Eye (tissue), 1 donor: ENCODE measurements at regions not wholly inside any gene's neighbourhood (a gene's known extent, or its start where the extent isn't known, plus 50 kb on each side); places are given as distances from the start of the nearest gene placed in this dataset.

Source experiments
- DNase-seq: peaks from one replicate; pipeline ENCODE4 v3.0.0-alpha.2; 2015

- no peak for DNase-seq
Observed at GRCh38 chr2:118557791-118558190, 289.7 kb downstream of the EN1 start.

GRCh38 chr2:118557016-118557415 is 290.4 kb downstream of the EN1 start:
- no peak for DNase-seq

- no peak for DNase-seq
Observed at GRCh38 chr2:118554616-118555015, 292.8 kb downstream of the EN1 start.

DNA sequence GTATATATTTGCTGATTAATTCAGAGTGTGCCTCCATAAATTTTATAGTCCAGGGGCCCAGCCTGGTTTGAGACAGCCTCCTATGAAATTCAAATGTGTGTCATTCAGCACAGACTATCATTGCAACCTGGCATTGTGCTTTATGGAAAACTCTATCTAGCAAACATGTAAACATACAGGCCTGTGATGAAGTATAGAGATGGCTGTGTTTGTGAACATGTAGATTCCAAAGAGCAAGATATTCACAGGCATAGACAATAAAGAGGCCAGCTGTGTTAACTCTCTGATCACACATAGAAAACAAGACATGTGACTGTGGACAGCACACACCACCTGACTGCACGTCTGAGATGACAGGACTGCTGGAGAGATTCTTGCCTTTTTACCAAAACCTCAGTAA is 297.9 kb downstream of the EN1 start:
- DNase-seq: no peak

DNA sequence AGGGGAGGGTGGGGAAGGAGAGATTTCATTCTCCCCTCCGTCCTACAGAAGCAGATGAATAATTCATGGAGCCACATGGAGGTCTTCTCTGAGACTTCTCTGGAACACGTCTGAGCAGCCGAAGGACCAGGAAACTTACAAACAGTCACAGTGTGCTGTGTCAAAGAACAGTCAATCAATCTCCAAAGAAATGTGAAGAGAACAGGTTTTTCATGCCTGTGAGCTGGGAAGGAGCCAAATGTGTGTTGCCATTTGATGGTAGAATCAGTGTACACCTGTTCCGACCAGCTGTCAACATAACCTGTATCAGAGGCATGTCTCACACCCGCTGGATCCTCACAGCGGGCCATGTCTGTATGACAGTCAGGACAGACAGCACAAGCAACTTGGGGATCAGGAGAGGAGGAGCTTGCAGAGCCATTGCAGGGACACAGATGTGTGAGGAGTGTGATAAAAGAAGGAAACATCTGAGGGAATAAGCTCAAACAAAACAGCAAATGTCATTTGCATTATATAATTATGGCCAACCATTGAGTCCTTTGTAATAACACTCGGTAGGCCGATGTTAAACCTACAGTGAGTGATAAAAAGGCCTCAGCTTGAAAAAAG is 298.5 kb downstream of the EN1 start:
- DNase-seq: no peak

DNA sequence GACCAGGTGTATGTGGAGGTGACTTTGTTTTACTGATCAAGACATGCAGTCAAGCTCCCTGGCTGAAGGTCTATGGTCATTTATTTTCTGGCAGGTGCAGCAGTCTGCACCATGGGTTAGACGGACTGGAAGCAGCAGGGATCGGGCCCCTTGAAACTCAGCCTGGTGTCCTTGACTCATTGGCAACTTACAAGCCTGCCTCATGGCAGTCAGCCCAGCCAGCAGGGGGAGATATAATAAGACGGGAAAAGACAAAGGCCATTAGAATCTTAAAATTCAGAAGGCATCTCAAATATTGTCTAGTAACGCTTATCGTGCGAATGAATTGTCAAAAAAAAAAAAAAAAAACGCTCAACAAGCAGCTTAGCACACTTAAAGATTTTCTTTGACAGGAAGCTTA is 308.2 kb downstream of the EN1 start:
- DNase-seq: no peak

- no peak for DNase-seq
Observed at GRCh38 chr2:118536306-118536705, 311.1 kb downstream of the EN1 start.

DNA sequence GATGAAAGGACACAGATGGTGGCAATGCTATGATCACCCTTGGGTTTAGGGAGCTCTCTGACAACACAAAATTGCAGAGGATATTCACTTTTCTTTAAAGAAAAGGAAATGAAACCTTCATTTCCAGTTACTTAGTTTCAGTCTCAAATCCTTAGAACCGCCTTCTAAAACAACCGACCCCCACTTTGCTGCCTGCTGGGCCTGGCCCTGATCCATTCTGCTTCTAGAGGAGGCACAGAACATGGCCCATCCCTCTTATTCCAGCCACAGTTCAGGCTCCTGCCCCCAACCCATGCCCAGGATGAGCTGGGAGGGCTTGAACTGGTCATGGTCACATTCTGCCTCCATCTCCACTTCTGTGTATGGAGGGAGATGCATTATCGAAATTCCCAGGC is 311.6 kb downstream of the EN1 start:
- DNase-seq: no peak

DNA sequence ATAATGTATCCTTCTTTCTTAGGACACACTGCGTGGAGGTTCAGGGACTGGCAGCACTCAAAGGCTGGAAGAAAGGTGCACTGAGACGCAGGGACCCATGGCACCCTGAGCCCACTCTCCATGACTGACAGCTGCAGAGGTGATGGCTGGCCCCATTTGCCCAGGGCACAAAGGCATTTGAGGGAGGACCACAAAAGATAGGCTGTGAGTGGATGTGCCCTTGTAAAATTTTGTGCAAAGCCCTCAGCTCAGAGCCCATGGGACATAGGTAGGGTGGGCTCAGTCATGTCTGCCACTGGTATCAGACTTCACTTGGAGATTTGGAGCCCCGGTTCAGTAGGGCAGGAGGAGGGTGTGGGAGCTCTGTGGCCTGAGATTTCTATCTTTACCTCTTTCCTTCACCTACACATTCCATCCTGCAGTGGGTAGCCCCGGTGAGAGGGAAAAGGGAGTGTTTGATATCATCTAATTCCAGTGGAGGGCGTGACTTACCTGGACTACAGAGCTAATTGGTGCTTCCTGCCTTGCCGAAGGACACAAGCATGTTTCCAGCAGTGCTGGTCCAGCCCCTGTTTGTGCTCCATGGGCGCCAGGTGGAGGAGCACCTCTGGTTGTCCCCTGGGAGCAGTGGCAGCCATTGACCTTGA is 312.2 kb downstream of the EN1 start:
- no peak for DNase-seq

GRCh38 chr2:118530976-118531375 is 316.5 kb downstream of the EN1 start:
- DNase-seq: no peak

DNA sequence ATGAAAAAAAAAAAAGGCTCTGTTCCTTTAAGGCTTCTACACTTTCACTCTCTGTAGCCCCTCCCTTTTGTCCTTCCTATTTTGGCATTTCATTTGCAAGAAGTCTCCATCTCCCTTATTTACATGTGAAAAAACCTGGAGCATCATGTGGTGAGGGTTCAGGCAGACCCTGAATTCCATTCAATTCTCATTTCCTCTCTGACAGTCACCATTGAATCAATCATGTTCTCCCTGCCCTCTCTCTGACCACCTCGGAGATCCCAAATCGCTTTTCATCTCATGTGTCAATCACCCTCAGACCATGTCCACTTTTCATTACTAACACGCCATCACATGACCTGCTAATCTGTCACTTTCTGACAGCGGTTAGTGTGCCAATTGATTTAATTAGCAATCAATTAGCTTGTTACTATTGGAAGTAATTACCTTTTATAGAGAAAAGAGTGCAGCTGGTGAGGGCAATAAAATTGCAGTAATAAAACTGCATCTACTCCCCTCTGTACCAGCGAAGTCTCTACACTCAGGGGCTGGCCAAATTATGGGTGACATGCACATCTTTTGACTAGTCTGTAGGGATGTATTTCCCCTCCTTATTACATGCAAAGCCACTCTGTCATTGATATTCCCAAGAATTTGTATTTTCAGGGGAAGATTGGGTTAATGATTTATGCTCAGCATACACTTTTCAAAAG is 317.4 kb downstream of the EN1 start:
- DNase-seq: peak; percentile 29

GRCh38 chr2:118527571-118527970 is 319.9 kb downstream of the EN1 start:
- DNase-seq: no peak

GRCh38 chr2:118525346-118525745 is 322.1 kb downstream of the EN1 start:
- DNase-seq: no peak

DNA sequence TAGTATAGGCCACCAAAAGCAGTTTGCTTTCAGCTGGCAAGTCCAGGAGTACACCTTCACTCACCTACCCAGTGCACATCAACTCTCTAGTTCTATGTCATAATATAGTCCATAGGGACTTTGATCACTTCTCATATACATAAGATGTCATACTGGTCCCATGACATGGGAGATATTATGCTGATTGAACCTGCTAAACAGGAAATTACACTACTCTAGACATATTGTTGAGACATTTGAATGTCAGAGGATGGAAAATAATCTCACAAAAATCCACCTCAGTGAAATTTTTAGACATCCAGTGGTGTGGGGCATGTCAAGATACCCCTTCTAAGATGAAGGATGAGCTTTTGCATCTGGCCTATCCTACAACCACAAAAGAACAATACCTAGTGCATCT is 322.5 kb downstream of the EN1 start:
- DNase-seq: no peak

GRCh38 chr2:118523761-118524160 is 323.7 kb downstream of the EN1 start:
- DNase-seq: no peak

DNA sequence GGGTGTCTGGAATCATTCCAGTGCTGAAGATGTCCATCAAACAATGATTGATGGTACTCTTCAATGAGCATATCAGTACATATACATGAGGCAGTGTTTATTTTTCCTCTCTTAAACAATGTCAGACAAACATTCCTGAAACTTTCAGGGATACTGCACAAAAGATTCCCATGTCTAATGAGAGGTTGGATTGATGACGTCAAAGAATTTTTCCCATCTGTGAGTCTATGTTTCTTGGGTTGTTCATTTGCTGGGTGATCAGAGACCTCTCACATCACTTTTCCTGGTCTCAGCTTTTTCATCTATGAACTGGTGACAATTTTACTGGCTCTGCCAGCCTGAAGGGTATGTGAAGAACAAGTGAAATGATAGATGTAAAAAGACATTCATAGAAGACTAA is 325.5 kb downstream of the EN1 start:
- no peak for DNase-seq

GRCh38 chr2:118521272-118521671 is 326.2 kb downstream of the EN1 start:
- DNase-seq: no peak

GRCh38 chr2:118520246-118520645 is 327.2 kb downstream of the EN1 start:
- no peak for DNase-seq

DNA sequence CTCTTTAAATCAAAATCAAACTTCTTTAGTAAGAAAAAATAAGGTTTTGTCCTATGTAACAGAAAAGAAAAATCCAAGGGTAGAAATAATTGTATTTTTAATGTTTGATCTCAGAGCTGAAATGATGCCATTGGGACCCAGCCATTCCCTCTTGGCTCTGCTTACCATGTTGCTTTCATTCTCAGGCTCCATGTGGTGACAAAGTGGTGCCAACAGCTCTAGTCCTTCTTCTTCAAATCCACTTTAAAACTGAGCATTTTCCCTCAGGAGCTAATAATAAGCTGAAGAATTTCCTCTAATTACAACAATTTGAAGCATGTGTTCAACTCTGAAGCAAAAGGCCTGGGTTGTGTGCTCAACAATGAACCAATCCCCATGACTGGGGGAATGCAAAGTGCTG is 327.9 kb downstream of the EN1 start:
- DNase-seq: no peak

- peak; percentile 8 for DNase-seq
Observed at GRCh38 chr2:118510807-118511206, 336.6 kb downstream of the EN1 start.

- no peak for DNase-seq
Observed at GRCh38 chr2:118509319-118510004, 338.0 kb downstream of the EN1 start.

DNA sequence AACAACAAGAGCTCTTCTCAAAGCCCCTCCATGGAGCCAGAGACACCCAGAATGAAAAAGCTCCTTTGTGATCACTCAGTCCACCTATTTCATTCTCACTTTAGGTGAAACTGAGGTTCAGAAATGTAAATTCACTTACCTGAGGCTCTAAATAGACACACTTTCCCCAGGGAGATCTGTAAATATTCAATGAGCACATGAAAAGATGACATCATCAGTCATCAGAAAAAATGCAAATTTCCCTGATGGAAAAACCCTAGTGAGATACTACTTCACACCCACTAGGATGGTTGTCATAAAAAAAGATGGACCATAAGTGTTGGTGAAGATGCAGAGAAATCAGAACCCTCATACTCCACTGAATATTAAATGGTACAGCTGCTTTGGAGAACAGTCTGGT is 339.2 kb downstream of the EN1 start:
- DNase-seq: no peak

- DNase-seq: no peak
Observed at GRCh38 chr2:118505436-118505835, 342.0 kb downstream of the EN1 start.

DNA sequence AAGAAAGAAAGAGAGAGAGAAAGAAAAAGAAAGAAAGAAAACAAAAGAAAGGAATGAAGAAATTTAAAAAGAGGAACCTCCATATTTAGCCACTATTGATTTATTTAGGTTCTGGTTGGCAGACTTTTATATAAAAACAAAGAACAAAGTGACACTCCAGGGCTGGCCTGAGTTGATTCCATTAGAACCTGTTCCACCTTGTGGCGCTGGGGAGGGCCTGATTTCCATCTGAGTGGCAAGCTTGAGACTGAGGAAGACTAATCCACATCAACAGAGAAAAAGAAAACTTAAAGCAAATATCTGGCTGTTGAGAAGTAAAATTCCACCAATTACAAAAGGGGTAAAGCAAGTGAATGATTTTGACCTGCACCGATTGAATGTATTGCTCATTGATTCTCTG is 345.3 kb downstream of the EN1 start:
- DNase-seq: no peak
